ENCODE measurements at regions not wholly inside any gene's neighbourhood (a gene's known extent, or its start where the extent isn't known, plus 50 kb on each side); places are given as distances from the start of the nearest gene placed in this dataset.

- Mint-ChIP-seq H3K4me3 (no peak overlapping the region), H3K36me3 (ENCODE audit: insufficient read depth) (peaks cover 2% of the 10 kb centered on the region), H3K27me3 (peaks cover 24% of the 10 kb centered on the region), H3K9me3 (peaks cover 5% of the 10 kb centered on the region), H3K27ac (ENCODE audit: low read depth) (peak overlapping the region; percentile 27), H3K4me1 (no peaks in the 10 kb centered on the region)
- ATAC-seq (replicated peaks; ENCODE audit: extremely low read depth, poor library complexity, severe bottlenecking) (no peak), DNase-seq (ENCODE audit: low spot score in 2 of 2) (no peak)
These were observed 170.5 kb upstream of the EMCN start for GRCh38 chr4:100688368-100688767.

DNA sequence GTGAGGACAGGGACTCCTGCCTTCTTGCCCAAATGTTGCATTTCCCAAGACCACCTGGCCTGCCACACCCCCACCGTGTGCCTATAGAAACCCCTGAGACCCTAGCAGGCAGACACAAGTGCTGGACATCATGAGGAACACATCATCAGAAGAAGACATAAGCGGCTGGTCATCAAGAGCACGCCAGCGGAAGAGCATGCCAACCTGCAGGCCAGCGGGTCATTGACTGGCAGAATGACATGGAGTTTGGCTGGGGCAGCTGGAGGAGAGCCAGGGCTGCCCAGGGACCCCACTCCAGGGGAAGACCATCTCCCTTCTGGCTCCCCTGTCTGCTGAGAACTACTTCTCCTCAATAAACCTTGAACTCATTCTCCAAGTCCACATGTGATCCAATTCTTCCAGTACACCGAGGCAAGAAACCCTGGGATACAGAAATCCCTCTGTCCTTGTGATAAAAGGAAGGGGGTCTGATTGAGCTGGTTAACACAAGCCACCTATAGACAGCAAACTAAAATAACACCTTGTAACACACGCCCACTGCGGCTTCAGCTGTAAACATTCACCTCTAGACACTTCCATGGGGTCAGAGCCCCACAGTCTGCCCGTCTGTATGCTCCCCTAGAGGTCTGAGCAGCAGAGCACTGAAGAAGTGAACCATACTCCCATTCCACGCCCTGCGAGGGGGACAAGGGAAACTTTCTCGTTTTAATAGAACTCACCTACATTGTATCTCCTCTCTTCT lies 164.8 kb upstream of the EMCN start:
- H3K4me3 Mint-ChIP-seq, result no peak overlapping the region
- no peak for ATAC-seq (replicated peaks; ENCODE audit: extremely low read depth, poor library complexity, severe bottlenecking)
- H3K4me1 Mint-ChIP-seq, result no peaks in the 10 kb centered on the region
- no peaks in the 10 kb centered on the region for H3K36me3 Mint-ChIP-seq (ENCODE audit: insufficient read depth)
- H3K27ac Mint-ChIP-seq (ENCODE audit: low read depth), result no peak overlapping the region
- H3K9me3 Mint-ChIP-seq, result peaks cover 5% of the 10 kb centered on the region
- peaks cover 38% of the 10 kb centered on the region for H3K27me3 Mint-ChIP-seq
- DNase-seq (ENCODE audit: low spot score in 2 of 2), result no peak

DNA sequence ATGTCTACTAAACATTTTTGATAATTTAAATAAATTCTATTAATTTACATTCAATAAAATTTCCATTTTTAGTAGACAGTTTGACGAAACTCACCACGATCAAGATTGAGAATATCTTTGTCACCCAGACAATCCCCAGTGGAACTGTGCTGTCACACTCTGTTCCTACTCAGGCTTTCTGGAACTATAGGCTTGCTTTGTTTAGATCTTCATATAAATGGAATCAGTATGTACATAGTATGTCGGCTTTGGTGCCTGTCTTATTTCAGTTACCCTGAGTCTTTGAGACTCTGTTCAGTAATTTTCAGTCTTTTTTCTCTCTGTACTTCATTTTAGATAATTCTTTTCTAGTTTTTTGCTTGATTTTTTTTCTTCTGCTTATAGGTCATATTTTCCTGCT lies 163.5 kb upstream of the EMCN start:
- DNase-seq (ENCODE audit: low spot score in 2 of 2), result no peak
- no peak overlapping the region for H3K27ac Mint-ChIP-seq (ENCODE audit: low read depth)
- ATAC-seq (replicated peaks; ENCODE audit: extremely low read depth, poor library complexity, severe bottlenecking), result no peak
- H3K9me3 Mint-ChIP-seq, result peaks cover 5% of the 10 kb centered on the region
- no peaks in the 10 kb centered on the region for H3K36me3 Mint-ChIP-seq (ENCODE audit: insufficient read depth)
- peaks cover 38% of the 10 kb centered on the region for H3K27me3 Mint-ChIP-seq
- no peak overlapping the region for H3K4me3 Mint-ChIP-seq
- no peaks in the 10 kb centered on the region for H3K4me1 Mint-ChIP-seq

DNA sequence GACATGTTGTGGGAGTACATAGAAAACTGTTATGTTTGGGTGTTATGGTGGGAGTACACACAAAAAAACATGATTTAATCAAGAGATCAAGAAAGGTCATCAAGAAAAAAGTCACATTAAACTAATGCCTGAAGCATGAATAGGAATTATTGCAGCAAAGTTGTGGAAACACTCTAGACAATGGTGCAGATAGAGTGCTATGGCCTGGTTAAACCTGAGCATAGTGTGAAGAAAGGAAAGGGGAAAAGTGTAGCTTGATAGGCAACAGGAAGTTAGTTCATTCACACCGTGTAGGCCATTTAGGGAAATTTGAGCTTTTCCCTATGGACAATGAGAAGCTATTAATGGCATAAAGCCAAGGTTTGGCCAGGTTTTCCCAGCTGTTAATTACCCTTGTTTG lies 162.1 kb upstream of the EMCN start:
- H3K4me1 Mint-ChIP-seq, result no peaks in the 10 kb centered on the region
- no peak overlapping the region for H3K4me3 Mint-ChIP-seq
- peaks cover 1% of the 10 kb centered on the region for H3K9me3 Mint-ChIP-seq
- peaks cover 29% of the 10 kb centered on the region for H3K27me3 Mint-ChIP-seq
- no peaks in the 10 kb centered on the region for H3K36me3 Mint-ChIP-seq (ENCODE audit: insufficient read depth)
- ATAC-seq (replicated peaks; ENCODE audit: extremely low read depth, poor library complexity, severe bottlenecking), result no peak
- no peak overlapping the region for H3K27ac Mint-ChIP-seq (ENCODE audit: low read depth)
- no peak for DNase-seq (ENCODE audit: low spot score in 2 of 2)

- DNase-seq (ENCODE audit: low spot score in 2 of 2), result no peak
- Mint-ChIP-seq H3K4me1 (no peaks in the 10 kb centered on the region), H3K27me3 (no peaks in the 10 kb centered on the region)
These were observed 157.2 kb upstream of the EMCN start for GRCh38 chr4:100674976-100675375.

DNA sequence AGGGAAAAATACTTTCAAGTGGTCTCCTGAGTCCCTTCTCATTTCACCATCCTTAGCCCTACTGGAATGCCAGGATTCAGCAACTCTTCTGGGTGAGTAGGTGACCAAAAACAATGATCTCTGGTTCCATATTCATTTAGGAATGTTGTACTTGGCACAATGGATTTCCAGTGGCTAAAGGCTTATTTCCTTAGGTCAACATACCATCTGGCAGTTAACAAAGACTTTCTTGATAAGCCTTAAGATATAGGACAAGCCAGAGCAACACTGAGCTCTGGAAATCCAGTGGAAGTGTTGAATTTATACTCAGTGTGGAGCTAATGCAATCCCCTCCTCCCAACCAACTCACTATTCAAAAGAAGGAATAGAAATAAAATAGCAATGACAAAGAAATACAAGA lies 139.4 kb upstream of the EMCN start:
- ATAC-seq (replicated peaks; ENCODE audit: extremely low read depth, poor library complexity, severe bottlenecking), result no peak
- H3K36me3 Mint-ChIP-seq (ENCODE audit: insufficient read depth), result no peaks in the 10 kb centered on the region
- H3K27ac Mint-ChIP-seq (ENCODE audit: low read depth), result no peak overlapping the region
- H3K9me3 Mint-ChIP-seq, result no peaks in the 10 kb centered on the region
- no peak overlapping the region for H3K4me3 Mint-ChIP-seq
- no peak for DNase-seq (ENCODE audit: low spot score in 2 of 2)
- H3K27me3 Mint-ChIP-seq, result no peaks in the 10 kb centered on the region
- no peaks in the 10 kb centered on the region for H3K4me1 Mint-ChIP-seq

More at GRCh38 chr4:100674976-100675375, 157.2 kb upstream of the EMCN start:
- H3K9me3 Mint-ChIP-seq, result no peaks in the 10 kb centered on the region
- H3K4me3 Mint-ChIP-seq, result no peak overlapping the region
- ATAC-seq (replicated peaks; ENCODE audit: extremely low read depth, poor library complexity, severe bottlenecking), result no peak
- H3K27ac Mint-ChIP-seq (ENCODE audit: low read depth), result no peak overlapping the region
- H3K36me3 Mint-ChIP-seq (ENCODE audit: insufficient read depth), result no peaks in the 10 kb centered on the region

DNA sequence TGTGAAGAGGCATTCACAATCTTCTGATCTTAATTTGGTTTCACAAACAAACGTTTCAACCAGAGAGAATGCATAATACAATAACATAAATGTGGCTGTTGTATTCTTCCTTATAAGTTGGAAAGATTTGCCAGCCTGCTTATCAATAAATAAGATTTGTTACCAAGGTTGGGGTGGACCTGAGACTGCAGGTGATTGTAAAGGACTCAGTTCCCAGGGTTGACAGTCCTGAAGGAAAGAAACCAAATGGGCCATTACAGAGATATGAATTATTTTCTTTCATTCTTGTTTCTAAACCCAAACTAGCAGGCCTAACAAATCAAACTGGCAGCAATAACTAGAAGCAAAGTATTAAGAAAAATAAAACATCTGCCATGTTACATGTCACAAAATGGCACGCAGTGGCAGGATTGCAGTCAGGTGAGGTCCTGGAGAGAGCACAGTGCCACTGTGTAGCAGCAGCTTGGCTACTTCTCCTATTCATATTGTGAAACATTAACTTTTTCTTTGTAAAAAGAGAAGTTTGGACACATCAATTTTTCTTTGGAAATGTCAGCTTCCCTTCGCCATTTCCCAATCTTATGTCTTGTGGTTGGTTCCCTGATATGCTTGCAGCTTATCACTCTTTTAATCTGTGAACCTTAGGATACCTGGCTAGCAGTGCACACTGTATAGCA lies 133.8 kb upstream of the EMCN start:
- ATAC-seq (replicated peaks; ENCODE audit: extremely low read depth, poor library complexity, severe bottlenecking) (no peak), DNase-seq (ENCODE audit: low spot score in 2 of 2) (no peak)
- Mint-ChIP-seq H3K27ac (ENCODE audit: low read depth) (no peak overlapping the region), H3K27me3 (no peaks in the 10 kb centered on the region), H3K4me1 (no peaks in the 10 kb centered on the region), H3K9me3 (no peaks in the 10 kb centered on the region), H3K36me3 (ENCODE audit: insufficient read depth) (no peaks in the 10 kb centered on the region), H3K4me3 (no peak overlapping the region)

GRCh38 chr4:100649417-100649816 lies 131.6 kb upstream of the EMCN start:
- H3K4me1 Mint-ChIP-seq, result no peaks in the 10 kb centered on the region
- H3K36me3 Mint-ChIP-seq (ENCODE audit: insufficient read depth), result no peaks in the 10 kb centered on the region
- H3K27ac Mint-ChIP-seq (ENCODE audit: low read depth), result no peak overlapping the region
- ATAC-seq (replicated peaks; ENCODE audit: extremely low read depth, poor library complexity, severe bottlenecking), result no peak
- no peaks in the 10 kb centered on the region for H3K27me3 Mint-ChIP-seq
- DNase-seq (ENCODE audit: low spot score in 2 of 2), result no peak
- H3K4me3 Mint-ChIP-seq, result no peak overlapping the region
- H3K9me3 Mint-ChIP-seq, result no peaks in the 10 kb centered on the region

GRCh38 chr4:100644150-100644549 lies 126.3 kb upstream of the EMCN start:
- Mint-ChIP-seq H3K36me3 (ENCODE audit: insufficient read depth) (no peaks in the 10 kb centered on the region), H3K9me3 (no peaks in the 10 kb centered on the region), H3K4me3 (no peak overlapping the region), H3K27me3 (no peaks in the 10 kb centered on the region), H3K27ac (ENCODE audit: low read depth) (no peak overlapping the region), H3K4me1 (no peaks in the 10 kb centered on the region)
- ATAC-seq (replicated peaks; ENCODE audit: extremely low read depth, poor library complexity, severe bottlenecking) (no peak), DNase-seq (ENCODE audit: low spot score in 2 of 2) (no peak)

DNA sequence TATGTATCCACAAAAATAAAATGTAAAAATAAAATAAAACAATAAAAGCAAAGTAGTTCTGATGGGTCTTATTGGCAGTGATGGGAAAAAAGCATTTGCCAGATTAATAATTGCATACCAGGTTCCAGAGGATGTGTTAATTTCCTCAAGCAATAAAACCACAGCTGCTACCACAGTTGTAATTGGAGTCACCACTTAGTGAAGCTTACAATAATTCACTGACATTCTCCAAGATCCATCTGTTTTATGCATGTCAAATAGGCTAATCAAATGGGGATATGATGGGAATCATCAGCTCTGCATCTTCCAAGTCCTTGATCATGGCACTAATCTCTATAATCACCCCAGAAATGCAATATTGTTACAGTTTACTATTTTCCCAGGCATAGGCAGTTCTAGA lies 123.5 kb upstream of the EMCN start:
- peaks cover 6% of the 10 kb centered on the region for H3K9me3 Mint-ChIP-seq
- H3K27ac Mint-ChIP-seq (ENCODE audit: low read depth), result no peak overlapping the region
- ATAC-seq (replicated peaks; ENCODE audit: extremely low read depth, poor library complexity, severe bottlenecking) (no peak), DNase-seq (ENCODE audit: low spot score in 2 of 2) (no peak)
- H3K36me3 Mint-ChIP-seq (ENCODE audit: insufficient read depth), result no peaks in the 10 kb centered on the region
- H3K4me1 Mint-ChIP-seq, result no peaks in the 10 kb centered on the region
- no peak overlapping the region for H3K4me3 Mint-ChIP-seq
- H3K27me3 Mint-ChIP-seq, result peaks cover 13% of the 10 kb centered on the region

DNA sequence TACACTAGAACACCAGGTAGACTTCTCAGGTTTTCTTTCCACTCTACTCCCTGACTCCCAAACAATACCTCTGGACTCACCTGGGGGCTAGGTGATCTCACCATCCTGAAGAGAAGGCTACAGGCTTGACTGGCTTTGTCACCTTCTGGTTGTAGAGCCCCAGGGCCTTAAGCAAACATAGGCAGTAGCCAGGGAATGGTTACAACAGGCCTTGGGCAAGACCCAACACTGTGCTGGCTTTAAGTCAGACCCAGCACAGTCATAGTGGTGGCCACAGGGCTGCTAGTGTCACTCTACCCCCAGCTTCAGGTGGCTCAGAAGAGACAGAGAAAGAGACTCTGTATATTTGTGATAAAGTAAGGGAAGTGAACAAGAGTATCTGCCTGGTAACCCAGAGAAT lies 118.1 kb upstream of the EMCN start:
- no peak overlapping the region for H3K27ac Mint-ChIP-seq (ENCODE audit: low read depth)
- peaks cover 13% of the 10 kb centered on the region for H3K27me3 Mint-ChIP-seq
- H3K4me3 Mint-ChIP-seq, result no peak overlapping the region
- H3K9me3 Mint-ChIP-seq, result peaks cover 6% of the 10 kb centered on the region
- no peak for ATAC-seq (replicated peaks; ENCODE audit: extremely low read depth, poor library complexity, severe bottlenecking)
- no peaks in the 10 kb centered on the region for H3K4me1 Mint-ChIP-seq
- no peaks in the 10 kb centered on the region for H3K36me3 Mint-ChIP-seq (ENCODE audit: insufficient read depth)
- DNase-seq (ENCODE audit: low spot score in 2 of 2), result no peak

DNA sequence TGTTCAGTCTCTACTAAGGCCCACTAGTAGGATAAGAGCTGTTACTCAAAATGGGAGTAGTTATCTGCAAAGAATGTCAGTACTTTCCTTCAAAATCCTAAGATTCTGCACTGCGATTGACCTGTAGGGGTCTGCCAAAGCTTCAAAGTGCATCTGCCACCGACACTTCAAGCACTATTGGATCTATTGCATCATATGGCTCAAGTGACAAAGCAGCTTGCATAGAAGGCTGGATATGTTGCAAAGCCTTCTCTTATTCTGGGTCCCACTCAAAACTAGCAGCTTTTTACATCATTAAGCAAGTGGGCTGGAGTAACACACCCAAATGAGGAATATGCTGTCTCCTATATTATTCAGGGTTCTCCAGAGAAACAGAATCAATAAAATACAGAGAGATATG lies 115.4 kb upstream of the EMCN start:
- Mint-ChIP-seq H3K27ac (ENCODE audit: low read depth) (no peak overlapping the region), H3K36me3 (ENCODE audit: insufficient read depth) (no peaks in the 10 kb centered on the region), H3K4me3 (no peak overlapping the region), H3K4me1 (no peaks in the 10 kb centered on the region), H3K9me3 (peaks cover 6% of the 10 kb centered on the region), H3K27me3 (peaks cover 13% of the 10 kb centered on the region)
- ATAC-seq (replicated peaks; ENCODE audit: extremely low read depth, poor library complexity, severe bottlenecking), result no peak
- no peak for DNase-seq (ENCODE audit: low spot score in 2 of 2)

- Mint-ChIP-seq H3K9me3 (no peaks in the 10 kb centered on the region), H3K27ac (ENCODE audit: low read depth) (no peak overlapping the region), H3K27me3 (peaks cover 3% of the 10 kb centered on the region), H3K36me3 (ENCODE audit: insufficient read depth) (no peaks in the 10 kb centered on the region), H3K4me1 (no peaks in the 10 kb centered on the region), H3K4me3 (no peak overlapping the region)
- no peak for DNase-seq (ENCODE audit: low spot score in 2 of 2)
- no peak for ATAC-seq (replicated peaks; ENCODE audit: extremely low read depth, poor library complexity, severe bottlenecking)
These were observed 114.3 kb upstream of the EMCN start for GRCh38 chr4:100632163-100632562.
